ENCODE measurements at regions not wholly inside any gene's neighbourhood (a gene's known extent, or its start where the extent isn't known, plus 50 kb on each side); places are given as distances from the start of the nearest gene placed in this dataset.

DNA sequence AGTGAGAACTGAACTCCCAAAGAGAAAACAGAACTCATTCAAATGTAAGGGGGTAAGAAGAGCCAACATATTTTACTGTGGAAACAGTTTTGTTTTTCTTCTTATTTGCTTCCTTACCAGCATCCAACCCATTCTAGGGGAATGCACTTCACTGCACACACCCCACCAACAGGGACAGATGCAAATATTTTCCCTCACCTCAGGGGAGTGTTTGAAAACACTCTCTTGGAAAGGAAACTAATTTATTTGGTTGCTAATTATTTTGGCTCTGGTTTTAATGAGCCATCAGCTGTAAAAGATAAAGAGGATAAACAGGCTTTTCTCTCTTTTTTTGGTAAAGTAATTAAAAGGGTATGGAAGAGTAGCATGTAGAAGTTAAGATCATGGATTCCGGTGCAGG is 413.4 kb downstream of the MAN2A1 start (continued):
- TF ChIP-seq, protein P1, sequence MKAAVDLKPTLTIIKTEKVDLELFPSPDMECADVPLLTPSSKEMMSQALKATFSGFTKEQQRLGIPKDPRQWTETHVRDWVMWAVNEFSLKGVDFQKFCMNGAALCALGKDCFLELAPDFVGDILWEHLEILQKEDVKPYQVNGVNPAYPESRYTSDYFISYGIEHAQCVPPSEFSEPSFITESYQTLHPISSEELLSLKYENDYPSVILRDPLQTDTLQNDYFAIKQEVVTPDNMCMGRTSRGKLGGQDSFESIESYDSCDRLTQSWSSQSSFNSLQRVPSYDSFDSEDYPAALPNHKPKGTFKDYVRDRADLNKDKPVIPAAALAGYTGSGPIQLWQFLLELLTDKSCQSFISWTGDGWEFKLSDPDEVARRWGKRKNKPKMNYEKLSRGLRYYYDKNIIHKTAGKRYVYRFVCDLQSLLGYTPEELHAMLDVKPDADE (IDR thresholded peaks at IDR 0.05) = no peak
- TF ChIP-seq STAT1 (IDR thresholded peaks at IDR 0.05; ENCODE audit: unreplicated experiment) (no peak), JUNB (IDR thresholded peaks at IDR 0.05; ENCODE audit: unreplicated experiment) (no peak), ZNF114 (CRISPR knock-in tag; IDR thresholded peaks at IDR 0.05) (no peak)

- Histone ChIP-seq H3K36me3 (ENCODE audit: insufficient read depth) (no peaks in the 10 kb centered on the region), H3K4me3 (no peak overlapping the region), H3F3A (replicated peaks; ENCODE audit: low read depth) (no peaks in the 10 kb centered on the region), H3K9me2 (ENCODE audit: insufficient read depth) (no peaks in the 10 kb centered on the region), H2AFZ (peak overlapping the region; percentile 89), H3K27me3 (ENCODE audit: insufficient read depth) (no peaks in the 10 kb centered on the region), H3K79me2 (replicated peaks; ENCODE audit: insufficient read depth) (no peaks in the 10 kb centered on the region), H3K4me1 (ENCODE audit: insufficient read depth) (peaks cover 19% of the 10 kb centered on the region), H3K4me2 (0 out of 2 replicates have a peak overlapping the region, but pooled peaks have one; percentile 8), H3K27ac (ENCODE audit: low read depth) (no peak overlapping the region), H4K20me1 (replicated peaks; ENCODE audit: insufficient read depth) (no peaks in the 10 kb centered on the region)
- ATAC-seq (no peak), DNase-seq (ENCODE audit: low spot score) (no peak)
- no peaks in the 10 kb centered on the region for H3K9me3 Mint-ChIP-seq
- peaks cover 13% of the 10 kb centered on the region; the same call in 2 of the 3 replicates for H3K4me1 Mint-ChIP-seq
- no peak overlapping the region; the same call in 1 of the 2 replicates for H3K27ac Mint-ChIP-seq
- H3K4me3 Mint-ChIP-seq = no peak overlapping the region
- H3K36me3 Mint-ChIP-seq (ENCODE audit: low read depth) = no peaks in the 10 kb centered on the region
- H3K27me3 Mint-ChIP-seq (ENCODE audit: insufficient read depth, low read depth, poor library complexity) = no peaks in the 10 kb centered on the region
- TF ChIP-seq ZNF331 (CRISPR knock-in tag; IDR thresholded peaks at IDR 0.05; ENCODE audit: low read depth) = no peak
- TF ChIP-seq ZNF114 (CRISPR knock-in tag; IDR thresholded peaks at IDR 0.05) = no peak
- no peak for TF ChIP-seq EZH2 (IDR thresholded peaks at IDR 0.05; ENCODE audit: low read depth, unreplicated experiment)
- TF ChIP-seq, protein P2, sequence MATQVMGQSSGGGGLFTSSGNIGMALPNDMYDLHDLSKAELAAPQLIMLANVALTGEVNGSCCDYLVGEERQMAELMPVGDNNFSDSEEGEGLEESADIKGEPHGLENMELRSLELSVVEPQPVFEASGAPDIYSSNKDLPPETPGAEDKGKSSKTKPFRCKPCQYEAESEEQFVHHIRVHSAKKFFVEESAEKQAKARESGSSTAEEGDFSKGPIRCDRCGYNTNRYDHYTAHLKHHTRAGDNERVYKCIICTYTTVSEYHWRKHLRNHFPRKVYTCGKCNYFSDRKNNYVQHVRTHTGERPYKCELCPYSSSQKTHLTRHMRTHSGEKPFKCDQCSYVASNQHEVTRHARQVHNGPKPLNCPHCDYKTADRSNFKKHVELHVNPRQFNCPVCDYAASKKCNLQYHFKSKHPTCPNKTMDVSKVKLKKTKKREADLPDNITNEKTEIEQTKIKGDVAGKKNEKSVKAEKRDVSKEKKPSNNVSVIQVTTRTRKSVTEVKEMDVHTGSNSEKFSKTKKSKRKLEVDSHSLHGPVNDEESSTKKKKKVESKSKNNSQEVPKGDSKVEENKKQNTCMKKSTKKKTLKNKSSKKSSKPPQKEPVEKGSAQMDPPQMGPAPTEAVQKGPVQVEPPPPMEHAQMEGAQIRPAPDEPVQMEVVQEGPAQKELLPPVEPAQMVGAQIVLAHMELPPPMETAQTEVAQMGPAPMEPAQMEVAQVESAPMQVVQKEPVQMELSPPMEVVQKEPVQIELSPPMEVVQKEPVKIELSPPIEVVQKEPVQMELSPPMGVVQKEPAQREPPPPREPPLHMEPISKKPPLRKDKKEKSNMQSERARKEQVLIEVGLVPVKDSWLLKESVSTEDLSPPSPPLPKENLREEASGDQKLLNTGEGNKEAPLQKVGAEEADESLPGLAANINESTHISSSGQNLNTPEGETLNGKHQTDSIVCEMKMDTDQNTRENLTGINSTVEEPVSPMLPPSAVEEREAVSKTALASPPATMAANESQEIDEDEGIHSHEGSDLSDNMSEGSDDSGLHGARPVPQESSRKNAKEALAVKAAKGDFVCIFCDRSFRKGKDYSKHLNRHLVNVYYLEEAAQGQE (IDR thresholded peaks at IDR 0.05; ENCODE audit: unreplicated experiment) = no peak
- no peak for TF ChIP-seq ZNF462 (CRISPR knock-in tag; IDR thresholded peaks at IDR 0.05)
- TF ChIP-seq EZH2phosphoT487 (IDR thresholded peaks at IDR 0.05; ENCODE audit: unreplicated experiment) = no peak
- TF ChIP-seq, protein P1 (IDR thresholded peaks at IDR 0.05) = no peak
Measured at GRCh38 chr5:110104060-110104725, 414.5 kb downstream of the MAN2A1 start.

All from GM23338 (cell line).